ENCODE measurements at regions not wholly inside any gene's neighbourhood (a gene's known extent, or its start where the extent isn't known, plus 50 kb on each side); places are given as distances from the start of the nearest gene placed in this dataset.

DNA sequence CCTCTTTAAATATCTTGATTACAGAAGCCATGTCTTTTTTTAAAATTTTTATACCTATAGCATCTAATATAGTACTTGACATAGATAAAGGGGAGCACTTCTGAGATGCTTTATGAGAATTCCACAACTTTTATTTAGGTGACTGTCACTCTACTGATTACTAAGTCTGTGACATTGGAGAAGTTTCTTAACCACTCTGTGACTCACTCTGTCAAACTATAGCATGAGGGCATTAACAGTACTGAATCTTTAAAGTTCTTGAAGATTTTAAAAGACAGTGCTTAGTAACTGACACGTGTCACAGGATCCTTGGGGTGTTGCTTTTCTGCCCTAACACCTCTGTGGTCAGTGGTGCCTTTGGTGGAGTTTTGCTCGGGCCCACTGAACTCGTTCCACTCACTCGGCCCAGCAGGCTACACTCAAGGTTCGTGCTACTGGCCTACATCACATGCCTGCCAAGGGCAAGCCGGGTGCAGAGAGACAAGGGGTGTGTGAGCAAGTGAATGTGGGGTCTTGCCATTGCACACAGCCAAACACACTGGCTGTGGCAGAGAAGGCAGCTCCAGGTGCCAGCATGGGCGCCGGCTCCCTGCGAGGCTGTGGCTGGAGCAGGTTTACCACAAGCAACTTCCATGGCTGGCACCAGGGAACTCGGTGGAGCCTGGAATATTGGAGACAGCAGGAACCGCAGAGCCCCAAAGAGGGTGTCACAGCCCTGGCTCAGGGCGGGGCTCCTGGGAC lies 734.0 kb upstream of the CDH7 start:
- Histone ChIP-seq H3K36me3 (no peaks in the 10 kb centered on the region), H3K9me3 (peaks cover 0 to 4% of the 10 kb centered on the region in 2 donors), H3K4me3 (no peak overlapping the region), H3K4me1 (no peaks in the 10 kb centered on the region), H3K27ac (no peak overlapping the region), H3K27me3 (no peaks in the 10 kb centered on the region)
- no peak for DNase-seq (ENCODE audit: low spot score in 2 of 2)
- no peak for TF ChIP-seq POLR2AphosphoS5 (IDR thresholded peaks at IDR 0.05)
- no peak for TF ChIP-seq POLR2A (IDR thresholded peaks at IDR 0.05)
- TF ChIP-seq, protein P1, sequence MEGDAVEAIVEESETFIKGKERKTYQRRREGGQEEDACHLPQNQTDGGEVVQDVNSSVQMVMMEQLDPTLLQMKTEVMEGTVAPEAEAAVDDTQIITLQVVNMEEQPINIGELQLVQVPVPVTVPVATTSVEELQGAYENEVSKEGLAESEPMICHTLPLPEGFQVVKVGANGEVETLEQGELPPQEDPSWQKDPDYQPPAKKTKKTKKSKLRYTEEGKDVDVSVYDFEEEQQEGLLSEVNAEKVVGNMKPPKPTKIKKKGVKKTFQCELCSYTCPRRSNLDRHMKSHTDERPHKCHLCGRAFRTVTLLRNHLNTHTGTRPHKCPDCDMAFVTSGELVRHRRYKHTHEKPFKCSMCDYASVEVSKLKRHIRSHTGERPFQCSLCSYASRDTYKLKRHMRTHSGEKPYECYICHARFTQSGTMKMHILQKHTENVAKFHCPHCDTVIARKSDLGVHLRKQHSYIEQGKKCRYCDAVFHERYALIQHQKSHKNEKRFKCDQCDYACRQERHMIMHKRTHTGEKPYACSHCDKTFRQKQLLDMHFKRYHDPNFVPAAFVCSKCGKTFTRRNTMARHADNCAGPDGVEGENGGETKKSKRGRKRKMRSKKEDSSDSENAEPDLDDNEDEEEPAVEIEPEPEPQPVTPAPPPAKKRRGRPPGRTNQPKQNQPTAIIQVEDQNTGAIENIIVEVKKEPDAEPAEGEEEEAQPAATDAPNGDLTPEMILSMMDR (IDR thresholded peaks at IDR 0.05), result no peak
- intact Hi-C loops (cut with DNase I; ENCODE audit: low total_unique reads), result no loop called here

DNA sequence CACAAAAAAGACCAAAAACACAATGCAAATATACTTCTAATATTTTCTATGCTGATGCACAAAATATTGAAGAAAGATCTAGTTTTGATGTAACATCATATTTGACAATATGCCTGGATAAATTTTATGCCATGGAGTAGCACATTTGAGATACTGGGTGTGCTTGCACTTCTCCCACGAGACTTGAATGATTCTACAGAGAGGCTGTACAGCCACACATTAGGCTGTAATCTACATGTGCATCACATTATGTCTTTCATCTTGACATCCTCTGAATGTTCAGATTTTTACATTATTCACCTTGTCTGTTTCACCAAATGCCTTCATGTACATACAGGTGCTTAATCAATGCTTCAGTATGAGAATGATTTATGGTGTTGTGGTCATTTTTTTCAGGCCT lies 756.4 kb upstream of the CDH7 start:
- H3K4me3 ChIP-seq, result no peak overlapping the region
- H3K9me3 ChIP-seq, result no peaks in the 10 kb centered on the region
- no peaks in the 10 kb centered on the region for H3K4me1 ChIP-seq
- no peak overlapping the region for H3K27ac ChIP-seq
- H3K27me3 ChIP-seq, result no peaks in the 10 kb centered on the region
- intact Hi-C loops (cut with DNase I; ENCODE audit: low total_unique reads), result no loop called here
- TF ChIP-seq POLR2AphosphoS5 (IDR thresholded peaks at IDR 0.05), result no peak
- no peak for TF ChIP-seq POLR2A (IDR thresholded peaks at IDR 0.05)
- TF ChIP-seq, protein P1 (IDR thresholded peaks at IDR 0.05), result no peak
- H3K36me3 ChIP-seq, result no peaks in the 10 kb centered on the region
- no peak for DNase-seq (ENCODE audit: low spot score in 2 of 2)

DNA sequence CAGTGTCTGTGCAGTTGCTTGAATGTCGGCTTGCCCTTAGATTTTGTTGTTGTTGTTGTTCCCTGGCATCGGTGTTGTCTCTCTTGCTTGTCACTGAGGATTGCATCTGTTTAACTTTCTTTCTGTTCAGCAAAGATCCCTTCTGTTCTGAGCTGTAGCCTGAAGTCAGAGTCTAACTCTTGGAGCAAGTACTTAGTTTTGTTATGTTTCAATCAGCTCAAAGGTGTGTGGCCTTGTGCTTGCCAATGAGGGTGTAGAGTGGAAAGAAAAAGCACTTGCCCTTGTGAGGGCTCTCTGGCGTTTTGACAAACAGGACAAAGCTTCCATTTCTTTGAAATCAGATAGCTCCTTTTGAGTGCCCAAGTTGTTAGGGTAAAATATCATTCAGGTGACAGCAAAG lies 757.1 kb upstream of the CDH7 start:
- no peak for DNase-seq (ENCODE audit: low spot score in 2 of 2)
- H3K4me1 ChIP-seq, result no peaks in the 10 kb centered on the region
- TF ChIP-seq POLR2A (IDR thresholded peaks at IDR 0.05) (no peak), POLR2AphosphoS5 (IDR thresholded peaks at IDR 0.05) (no peak)
- TF ChIP-seq, protein P1 (IDR thresholded peaks at IDR 0.05), result no peak
- H3K4me3 ChIP-seq, result no peak overlapping the region
- H3K36me3 ChIP-seq, result no peaks in the 10 kb centered on the region
- no peaks in the 10 kb centered on the region for H3K9me3 ChIP-seq
- H3K27me3 ChIP-seq, result no peaks in the 10 kb centered on the region
- intact Hi-C loops (cut with DNase I; ENCODE audit: low total_unique reads), result no loop called here
- no peak overlapping the region for H3K27ac ChIP-seq

DNA sequence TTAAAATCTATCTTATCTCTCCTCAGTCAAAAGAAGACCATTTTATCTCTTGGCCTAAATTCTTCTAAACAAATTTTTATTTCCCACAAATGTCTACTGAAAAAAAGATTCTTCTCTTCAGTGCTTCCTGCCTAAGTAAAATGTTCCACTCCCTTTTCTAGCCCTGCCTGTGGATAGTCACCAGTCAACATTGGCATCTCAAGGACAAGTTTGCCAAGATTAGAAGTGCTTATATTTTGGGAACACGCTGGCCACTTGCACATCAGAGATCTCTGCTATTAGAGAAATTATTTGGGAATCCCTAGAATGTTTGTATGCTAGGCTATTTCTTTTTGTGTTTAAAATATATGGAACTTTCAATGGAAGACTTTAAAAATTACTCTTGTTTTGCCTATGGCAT lies 758.2 kb upstream of the CDH7 start:
- Histone ChIP-seq H3K9me3 (no peaks in the 10 kb centered on the region), H3K27me3 (no peaks in the 10 kb centered on the region), H3K4me3 (no peak overlapping the region), H3K4me1 (no peaks in the 10 kb centered on the region), H3K27ac (no peak overlapping the region), H3K36me3 (no peaks in the 10 kb centered on the region)
- no peak for DNase-seq (ENCODE audit: low spot score in 2 of 2)
- intact Hi-C loops (cut with DNase I; ENCODE audit: low total_unique reads), result no loop called here
- TF ChIP-seq, protein P1 (IDR thresholded peaks at IDR 0.05), result no peak
- TF ChIP-seq POLR2A (IDR thresholded peaks at IDR 0.05) (no peak), POLR2AphosphoS5 (IDR thresholded peaks at IDR 0.05) (no peak)

DNA sequence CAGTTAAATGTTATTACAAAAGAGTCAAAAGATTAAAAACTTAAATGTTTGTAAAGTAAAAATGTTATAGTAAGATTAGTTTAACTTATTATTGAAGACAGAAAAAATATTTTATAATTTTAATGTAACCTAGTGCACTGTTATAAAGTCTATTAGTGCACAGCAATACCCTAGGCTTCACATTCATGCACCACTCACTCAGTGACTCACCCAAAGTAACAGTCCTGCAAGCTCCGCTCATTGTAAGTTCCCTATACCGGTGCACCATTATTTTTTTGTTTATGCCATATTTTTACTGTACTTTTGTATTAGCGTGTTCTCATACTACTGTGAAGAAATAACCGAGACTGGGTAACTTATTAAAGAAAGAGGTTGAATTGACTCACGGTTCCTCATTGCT lies 759.7 kb upstream of the CDH7 start:
- intact Hi-C loops (cut with DNase I; ENCODE audit: low total_unique reads), result no loop called here
- H3K27ac ChIP-seq, result no peak overlapping the region
- H3K27me3 ChIP-seq, result no peaks in the 10 kb centered on the region
- no peaks in the 10 kb centered on the region for H3K4me1 ChIP-seq
- H3K9me3 ChIP-seq, result no peaks in the 10 kb centered on the region
- no peak overlapping the region for H3K4me3 ChIP-seq
- no peaks in the 10 kb centered on the region for H3K36me3 ChIP-seq
- DNase-seq (ENCODE audit: low spot score in 2 of 2), result no peak
- TF ChIP-seq POLR2A (IDR thresholded peaks at IDR 0.05) (no peak), POLR2AphosphoS5 (IDR thresholded peaks at IDR 0.05) (no peak)
- TF ChIP-seq, protein P1 (IDR thresholded peaks at IDR 0.05), result no peak
